Thyroid gland (tissue), 4 donors: ENCODE measurements at regions not wholly inside any gene's neighbourhood (a gene's known extent, or its start where the extent isn't known, plus 50 kb on each side); places are given as distances from the start of the nearest gene placed in this dataset.

Source experiments
- CTCF ChIP-seq, 6 experiments: fragments of 200-600 bp in 3 of 6; fragments of 450-650 bp in 3 of 6; sonication (generic) in 3 of 6; IDR thresholded peaks; one replicate each; pipeline ENCODE4 v1.5.1; 2016 to 2019; ENCODE audit warnings: antibody characterized with exemption in 6 of 6, mild to moderate bottlenecking in 2 of 6, inconsistent platforms in 1 of 6, moderate library complexity in 1 of 6
- POLR2A ChIP-seq, 2 donors: fragments of 450-650 bp; IDR thresholded peaks; one replicate each; pipeline ENCODE4 v1.6.1; 2017; ENCODE audit warnings: antibody characterized with exemption in 2 of 2, mild to moderate bottlenecking in 2 of 2, moderate library complexity in 1 of 2

- TF ChIP-seq CTCF (IDR thresholded peaks at IDR 0.05) (no peak), POLR2A (IDR thresholded peaks at IDR 0.05) (no peak)
Measured at GRCh38 chr4:152009031-152009670, 248.3 kb upstream of the GATB start.
